Liver (tissue), 3 donors: ENCODE measurements at regions not wholly inside any gene's neighbourhood (a gene's known extent, or its start where the extent isn't known, plus 50 kb on each side); places are given as distances from the start of the nearest gene placed in this dataset.

Experiments
- JUND ChIP-seq, 2 donors: IDR thresholded peaks; 2 replicates each; pipeline ENCODE4 v1.6.1; 2016; ENCODE audit warnings: antibody characterized with exemption in 2 of 2
- RAD21 ChIP-seq, 2 donors: IDR thresholded peaks; 2 replicates each; pipeline ENCODE4 v1.6.1; 2016; ENCODE audit warnings: antibody characterized with exemption in 2 of 2, mild to moderate bottlenecking in 2 of 2
- SP1 ChIP-seq: IDR thresholded peaks from 2 replicates; pipeline ENCODE4 v1.6.1; 2018; ENCODE audit warnings: antibody characterized with exemption, mild to moderate bottlenecking
- TAF1 ChIP-seq: conservative IDR thresholded peaks from 2 replicates; pipeline ENCODE4 v1.6.1; 2016; ENCODE audit warnings: antibody characterized with exemption, mild to moderate bottlenecking
- YY1 ChIP-seq: IDR thresholded peaks from 2 replicates; pipeline ENCODE4 v1.6.1; 2016; ENCODE audit warnings: antibody characterized with exemption, mild to moderate bottlenecking
- TF ChIP-seq, protein P1 (sequence below): fragments of 150-350 bp; IDR thresholded peaks from 2 replicates; pipeline ENCODE4 v1.5.1; 2017; ENCODE audit warnings: improper control_type of control experiment, low read depth, low read length; ENCODE audit not compliant: missing input control
- TF ChIP-seq, protein P2 (sequence below): IDR thresholded peaks from 2 replicates; pipeline ENCODE4 v1.6.1; 2016; ENCODE audit warnings: antibody characterized with exemption
- TF ChIP-seq, protein P3 (sequence below): IDR thresholded peaks from 2 replicates; pipeline ENCODE4 v1.6.1; 2016; ENCODE audit warnings: antibody characterized with exemption
- donor health status: healthy.
- donor health status: healthy.

DNA sequence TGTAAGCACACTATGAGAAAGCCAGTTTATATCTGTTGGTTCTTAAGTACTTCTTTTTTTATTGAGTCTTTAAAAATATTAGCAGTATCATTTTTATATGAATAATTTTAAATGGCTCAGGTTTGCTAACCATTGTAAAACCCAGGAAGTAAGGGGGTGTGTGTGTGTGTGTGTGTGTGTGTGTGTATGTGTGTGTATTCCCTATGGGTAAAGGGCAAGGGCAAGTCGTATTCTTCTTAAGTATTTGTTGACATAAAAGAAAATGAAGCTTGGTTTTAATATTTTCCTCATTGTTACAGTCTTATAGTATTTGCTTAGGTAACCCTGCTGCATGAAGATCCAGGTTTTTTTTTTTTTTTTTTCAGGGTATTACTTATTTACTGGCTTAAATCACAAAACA, 495.0 kb upstream of the B3GALT2 start:
- TF ChIP-seq, protein P1, sequence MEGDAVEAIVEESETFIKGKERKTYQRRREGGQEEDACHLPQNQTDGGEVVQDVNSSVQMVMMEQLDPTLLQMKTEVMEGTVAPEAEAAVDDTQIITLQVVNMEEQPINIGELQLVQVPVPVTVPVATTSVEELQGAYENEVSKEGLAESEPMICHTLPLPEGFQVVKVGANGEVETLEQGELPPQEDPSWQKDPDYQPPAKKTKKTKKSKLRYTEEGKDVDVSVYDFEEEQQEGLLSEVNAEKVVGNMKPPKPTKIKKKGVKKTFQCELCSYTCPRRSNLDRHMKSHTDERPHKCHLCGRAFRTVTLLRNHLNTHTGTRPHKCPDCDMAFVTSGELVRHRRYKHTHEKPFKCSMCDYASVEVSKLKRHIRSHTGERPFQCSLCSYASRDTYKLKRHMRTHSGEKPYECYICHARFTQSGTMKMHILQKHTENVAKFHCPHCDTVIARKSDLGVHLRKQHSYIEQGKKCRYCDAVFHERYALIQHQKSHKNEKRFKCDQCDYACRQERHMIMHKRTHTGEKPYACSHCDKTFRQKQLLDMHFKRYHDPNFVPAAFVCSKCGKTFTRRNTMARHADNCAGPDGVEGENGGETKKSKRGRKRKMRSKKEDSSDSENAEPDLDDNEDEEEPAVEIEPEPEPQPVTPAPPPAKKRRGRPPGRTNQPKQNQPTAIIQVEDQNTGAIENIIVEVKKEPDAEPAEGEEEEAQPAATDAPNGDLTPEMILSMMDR, result no peak
- TF ChIP-seq JUND (IDR thresholded peaks at IDR 0.05) (no peak), RAD21 (IDR thresholded peaks at IDR 0.05) (no peak), SP1 (no peak), TAF1 (no peak), YY1 (no peak)
- TF ChIP-seq, protein P2, sequence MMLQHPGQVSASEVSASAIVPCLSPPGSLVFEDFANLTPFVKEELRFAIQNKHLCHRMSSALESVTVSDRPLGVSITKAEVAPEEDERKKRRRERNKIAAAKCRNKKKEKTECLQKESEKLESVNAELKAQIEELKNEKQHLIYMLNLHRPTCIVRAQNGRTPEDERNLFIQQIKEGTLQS, result no peak
- TF ChIP-seq, protein P3, sequence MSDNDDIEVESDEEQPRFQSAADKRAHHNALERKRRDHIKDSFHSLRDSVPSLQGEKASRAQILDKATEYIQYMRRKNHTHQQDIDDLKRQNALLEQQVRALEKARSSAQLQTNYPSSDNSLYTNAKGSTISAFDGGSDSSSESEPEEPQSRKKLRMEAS, result no peak
